AG09309 (cell line): ENCODE measurements at regions not wholly inside any gene's neighbourhood (a gene's known extent, or its start where the extent isn't known, plus 50 kb on each side); places are given as distances from the start of the nearest gene placed in this dataset.

Experiments used
- DNase-seq: peaks from one replicate; pipeline ENCODE4 v3.0.0-alpha.2; 2010; ENCODE audit warnings: low read depth
- H3K4me3 ChIP-seq: 2 replicates; pipeline ENCODE4 v1.5.1; 2011; ENCODE audit warnings: mild to moderate bottlenecking, low read depth, low read length, moderate library complexity; ENCODE audit not compliant: control insufficient read depth
- TF ChIP-seq, protein P1 (sequence below): IDR thresholded peaks from 2 replicates; pipeline ENCODE4 v1.5.1; 2011; ENCODE audit warnings: mild to moderate bottlenecking, low read depth, low read length, inconsistent platforms; ENCODE audit not compliant: insufficient read depth, control insufficient read depth; ENCODE audit errors: missing control alignments

DNA sequence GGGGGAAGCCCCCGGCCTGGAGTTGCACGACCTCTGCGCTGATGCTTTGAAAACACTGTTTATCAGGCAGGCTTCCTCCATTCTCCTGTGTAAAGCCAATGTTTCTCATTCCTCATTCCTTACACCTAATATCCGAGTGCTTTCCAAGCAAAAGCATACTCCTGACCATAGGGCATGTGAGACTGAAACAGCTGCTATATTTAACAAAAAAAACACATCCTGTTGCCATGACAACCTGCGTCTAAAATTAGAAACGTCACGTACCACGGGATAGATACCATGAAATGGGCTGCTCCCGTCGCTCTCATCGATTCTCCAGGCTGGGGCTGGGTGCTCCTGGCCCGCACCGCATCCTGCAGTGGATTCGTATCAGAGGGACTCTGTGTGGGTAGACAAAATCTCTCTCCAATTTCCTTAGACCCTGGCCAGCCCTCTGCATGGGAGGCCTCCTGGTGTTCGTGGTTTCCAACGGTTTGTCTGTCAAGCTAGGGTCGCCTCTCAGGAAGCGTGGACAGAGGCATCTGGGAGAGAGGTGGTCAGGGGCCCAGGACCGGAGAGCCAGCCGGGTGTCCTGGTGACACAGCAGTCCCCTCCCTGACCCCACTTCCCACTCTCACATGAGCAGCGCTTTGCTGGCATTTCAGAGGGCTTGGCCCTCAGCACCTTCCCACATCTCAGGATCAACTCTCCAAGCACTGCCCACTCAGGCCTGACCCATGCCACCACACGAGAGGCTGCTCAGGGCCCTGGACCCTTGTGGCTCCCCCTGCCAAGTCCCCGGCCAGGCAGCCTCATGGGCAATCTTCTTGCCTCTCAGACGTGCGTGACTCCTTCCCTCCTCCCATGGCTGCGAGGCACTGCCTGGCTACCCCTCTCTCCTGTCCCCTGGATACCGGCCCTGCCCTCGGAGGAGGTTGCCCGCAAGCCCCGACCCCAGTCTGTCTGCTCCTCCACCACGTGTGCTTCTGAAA lies 268.1 kb downstream of the NDUFA10 start:
- H3K4me3 ChIP-seq: no peak overlapping the region
- TF ChIP-seq, protein P1, sequence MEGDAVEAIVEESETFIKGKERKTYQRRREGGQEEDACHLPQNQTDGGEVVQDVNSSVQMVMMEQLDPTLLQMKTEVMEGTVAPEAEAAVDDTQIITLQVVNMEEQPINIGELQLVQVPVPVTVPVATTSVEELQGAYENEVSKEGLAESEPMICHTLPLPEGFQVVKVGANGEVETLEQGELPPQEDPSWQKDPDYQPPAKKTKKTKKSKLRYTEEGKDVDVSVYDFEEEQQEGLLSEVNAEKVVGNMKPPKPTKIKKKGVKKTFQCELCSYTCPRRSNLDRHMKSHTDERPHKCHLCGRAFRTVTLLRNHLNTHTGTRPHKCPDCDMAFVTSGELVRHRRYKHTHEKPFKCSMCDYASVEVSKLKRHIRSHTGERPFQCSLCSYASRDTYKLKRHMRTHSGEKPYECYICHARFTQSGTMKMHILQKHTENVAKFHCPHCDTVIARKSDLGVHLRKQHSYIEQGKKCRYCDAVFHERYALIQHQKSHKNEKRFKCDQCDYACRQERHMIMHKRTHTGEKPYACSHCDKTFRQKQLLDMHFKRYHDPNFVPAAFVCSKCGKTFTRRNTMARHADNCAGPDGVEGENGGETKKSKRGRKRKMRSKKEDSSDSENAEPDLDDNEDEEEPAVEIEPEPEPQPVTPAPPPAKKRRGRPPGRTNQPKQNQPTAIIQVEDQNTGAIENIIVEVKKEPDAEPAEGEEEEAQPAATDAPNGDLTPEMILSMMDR: no peak
- DNase-seq: no peak

DNA sequence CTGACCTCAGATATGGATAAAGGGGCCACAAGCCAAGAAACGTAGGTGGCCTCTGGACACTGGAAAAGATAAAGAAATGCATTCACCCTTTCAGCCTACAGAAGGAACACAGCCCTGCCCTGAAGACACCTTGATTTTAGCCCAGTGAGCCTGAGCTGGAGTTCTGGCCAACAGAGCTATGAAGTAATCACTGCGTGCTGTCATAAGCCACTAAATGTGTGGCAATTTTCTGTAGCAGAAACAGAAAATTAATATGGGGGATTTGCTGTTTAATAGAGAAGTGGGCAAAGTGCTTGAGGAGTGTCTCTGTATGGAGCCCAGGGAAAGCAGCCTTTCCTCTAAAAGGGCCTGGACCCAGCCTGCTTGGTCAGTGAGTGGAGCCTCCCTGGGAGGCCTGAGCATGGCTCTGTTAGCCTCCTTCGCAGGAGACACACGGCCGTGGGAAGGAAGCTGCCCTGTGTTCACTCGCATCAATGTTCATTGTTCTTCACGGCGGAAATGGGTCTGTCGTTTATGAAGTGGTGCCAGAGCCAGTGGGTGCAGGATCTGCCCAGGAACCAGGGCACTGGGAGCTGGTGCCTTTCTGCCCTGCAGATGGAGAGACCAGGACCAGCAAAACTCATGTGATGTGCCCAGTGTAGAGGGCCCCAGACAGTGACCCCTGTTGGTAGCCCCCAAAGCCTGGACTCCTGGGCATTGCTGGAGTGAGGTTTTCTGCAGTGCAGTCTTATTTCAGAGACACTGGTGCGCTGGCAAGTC lies 268.9 kb downstream of the NDUFA10 start:
- H3K4me3 ChIP-seq: no peak overlapping the region
- TF ChIP-seq, protein P1: no peak
- no peak for DNase-seq

DNA sequence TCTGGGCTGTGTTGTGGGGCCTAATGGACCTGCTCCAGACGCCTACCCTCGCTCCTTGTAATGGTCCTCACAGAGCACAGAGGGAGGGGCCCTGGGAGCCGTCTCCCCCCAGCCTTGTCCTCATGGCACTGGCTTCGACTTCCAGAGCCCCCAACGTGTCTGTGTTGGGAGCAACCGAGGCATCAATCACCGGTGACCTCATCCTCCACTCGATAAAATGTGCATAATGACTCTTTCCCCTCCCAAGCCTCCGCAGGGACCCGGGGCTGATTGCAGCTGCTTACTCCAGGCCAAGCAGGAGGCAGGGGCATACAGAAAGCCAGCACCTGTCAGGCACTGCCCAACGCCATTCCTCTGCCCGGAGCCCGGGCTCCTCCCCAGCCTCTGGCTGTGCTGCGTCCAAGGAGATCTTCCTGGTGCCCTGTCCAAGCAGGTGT lies 271.7 kb downstream of the NDUFA10 start:
- no peak overlapping the region for H3K4me3 ChIP-seq
- TF ChIP-seq, protein P1: no peak
- DNase-seq: no peak

DNA sequence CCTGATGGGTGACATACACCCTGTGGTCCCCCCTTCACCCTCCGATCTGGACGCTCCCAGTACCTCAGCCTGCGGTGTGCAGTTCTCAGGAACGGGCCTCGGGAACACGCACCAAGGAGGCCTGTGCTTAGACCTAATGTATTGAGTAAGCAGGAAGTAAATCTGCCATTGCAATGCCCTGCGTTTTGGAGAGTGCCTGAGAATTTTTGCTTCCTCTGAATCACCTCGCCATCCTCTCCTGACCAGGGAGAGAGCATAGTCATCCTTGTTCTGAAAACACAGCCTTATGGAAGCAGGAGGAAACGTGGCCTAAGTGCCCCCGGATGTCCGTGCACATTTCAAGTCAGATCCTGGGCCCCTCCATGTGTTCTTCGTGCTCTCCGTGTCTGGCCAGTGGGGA lies 272.2 kb downstream of the NDUFA10 start:
- H3K4me3 ChIP-seq: no peak overlapping the region
- no peak for DNase-seq
- TF ChIP-seq, protein P1: no peak

DNA sequence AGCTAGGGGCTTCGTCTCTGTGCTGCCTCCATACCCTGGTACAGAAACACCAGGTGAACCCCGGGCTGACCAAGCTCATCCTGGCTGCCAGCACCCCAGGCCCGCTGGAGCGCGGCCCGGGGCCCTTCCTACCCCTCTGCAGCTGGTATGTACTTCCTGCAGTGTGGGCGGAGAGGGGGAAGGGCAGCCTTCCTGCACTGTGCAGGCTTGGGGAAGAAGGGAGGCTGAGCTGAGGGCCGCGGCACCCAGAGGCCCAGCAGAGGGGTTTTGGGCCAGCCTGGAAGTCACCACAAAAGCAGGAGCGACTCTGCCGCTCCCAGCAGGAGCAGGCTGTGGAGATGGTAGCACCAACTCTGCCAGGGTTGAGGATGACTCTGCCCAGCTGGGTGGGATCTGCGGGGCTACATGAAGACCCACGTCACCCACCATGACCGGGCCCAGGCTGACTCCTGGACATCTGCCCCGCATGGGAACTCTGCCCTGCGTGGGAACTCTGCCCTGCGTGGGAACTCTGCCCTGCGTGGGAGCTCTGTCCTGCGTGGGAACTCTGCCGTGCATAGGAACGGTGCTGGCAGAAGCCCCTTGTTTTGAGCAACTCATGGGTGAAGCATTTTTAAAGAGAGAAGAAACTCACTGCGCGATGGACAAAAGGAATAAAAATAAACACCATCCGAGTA lies 273.3 kb downstream of the NDUFA10 start:
- no peak for DNase-seq
- TF ChIP-seq, protein P1: no peak
- H3K4me3 ChIP-seq: no peak overlapping the region

DNA sequence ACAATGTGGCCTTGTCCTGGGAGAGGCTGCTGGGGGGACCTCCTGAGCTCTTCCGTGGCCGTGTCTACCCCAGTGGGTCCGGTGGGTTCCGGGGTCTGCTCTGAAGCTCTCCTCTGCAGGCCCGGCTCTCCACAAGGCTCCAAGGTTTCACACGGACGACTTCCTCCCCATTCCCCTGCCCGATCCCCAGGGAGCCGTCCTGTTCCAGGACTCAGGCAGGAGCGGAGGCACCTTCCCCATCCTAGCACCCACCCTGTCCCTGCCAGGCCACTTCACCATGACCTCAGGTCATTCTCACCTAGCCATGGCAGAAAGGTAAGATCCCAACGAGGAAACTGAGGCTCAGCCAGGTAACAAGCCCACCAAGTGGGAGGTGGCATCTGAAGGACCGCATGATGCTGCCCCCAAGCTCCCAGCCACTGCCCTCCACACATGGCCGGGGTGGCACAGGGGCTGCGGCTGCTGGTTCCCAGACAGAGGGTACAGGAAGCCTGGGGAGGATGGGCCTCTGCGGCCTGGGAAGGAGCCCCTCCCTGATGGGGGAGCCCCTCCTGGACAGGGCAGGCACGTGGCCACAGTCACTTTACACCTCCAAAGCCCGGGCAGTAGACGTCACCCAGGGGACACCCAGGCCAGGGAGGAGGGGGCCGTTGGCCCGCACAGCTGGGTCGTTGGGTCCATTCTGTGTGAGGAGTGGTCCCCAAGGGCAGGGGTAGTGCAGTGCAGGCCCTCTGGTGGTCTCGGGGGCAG lies 274.0 kb downstream of the NDUFA10 start:
- TF ChIP-seq, protein P1: no peak
- no peak overlapping the region for H3K4me3 ChIP-seq
- DNase-seq: no peak
